ENCODE measurements at regions not wholly inside any gene's neighbourhood (a gene's known extent, or its start where the extent isn't known, plus 50 kb on each side); places are given as distances from the start of the nearest gene placed in this dataset.

- Histone ChIP-seq H3K4me3 (no peak overlapping the region), H3K4me1 (no peaks in the 10 kb centered on the region), H3K9me3 (peaks cover 3% of the 10 kb centered on the region), H3K27me3 (ENCODE audit: insufficient read depth in 3 of 3, low read length in 2 of 3) (no peaks in the 10 kb centered on the region), H3K27ac (no peak overlapping the region), H3K36me3 (ENCODE audit: insufficient read depth in 1 of 2, low read depth in 1 of 2) (no peaks in the 10 kb centered on the region)
- no peak for DNase-seq
- no peak for TF ChIP-seq CTCF (IDR thresholded peaks at IDR 0.05)
- WGBS, 3 donors = 93 to 96% (median 94%) methylated on average over 1 of the region's 1 CpG
- intact Hi-C loops (cut with DNase I) = no loop called here
- no peak for ATAC-seq
Measured at GRCh38 chr3:117101697-117102096, 392.1 kb downstream of the TUSC7 start.

- no peak for DNase-seq
- no peak for TF ChIP-seq CTCF (IDR thresholded peaks at IDR 0.05)
- ATAC-seq = no peak
- Histone ChIP-seq H3K27me3 (ENCODE audit: insufficient read depth in 3 of 3, low read length in 2 of 3) (no peaks in the 10 kb centered on the region), H3K9me3 (peaks cover 3% of the 10 kb centered on the region), H3K36me3 (ENCODE audit: insufficient read depth in 1 of 2, low read depth in 1 of 2) (no peaks in the 10 kb centered on the region), H3K4me1 (no peaks in the 10 kb centered on the region), H3K4me3 (no peak overlapping the region), H3K27ac (no peak overlapping the region)
- WGBS, 3 donors = 59 to 70% (median 63%) methylated on average over 3 of the region's 3 CpGs
- intact Hi-C loops (cut with DNase I) = no loop called here
Measured at GRCh38 chr3:117102426-117102825, 392.8 kb downstream of the TUSC7 start.

GRCh38 chr3:117103675-117104074, 394.1 kb downstream of the TUSC7 start:
- no peaks in the 10 kb centered on the region for H3K27me3 ChIP-seq (ENCODE audit: insufficient read depth in 3 of 3, low read length in 2 of 3)
- H3K27ac ChIP-seq = no peak overlapping the region
- no peak for DNase-seq
- no peak overlapping the region for H3K4me3 ChIP-seq
- peaks cover under 1% of the 10 kb centered on the region for H3K9me3 ChIP-seq
- H3K36me3 ChIP-seq (ENCODE audit: insufficient read depth in 1 of 2, low read depth in 1 of 2) = no peaks in the 10 kb centered on the region
- WGBS, 3 donors = 36 to 59% (median 39%) methylated on average over 3 of the region's 3 CpGs
- ATAC-seq = no peak
- intact Hi-C loops (cut with DNase I) = no loop called here
- no peak for TF ChIP-seq CTCF (IDR thresholded peaks at IDR 0.05)
- no peaks in the 10 kb centered on the region for H3K4me1 ChIP-seq

- intact Hi-C loops (cut with DNase I) = no loop called here
- no peak overlapping the region for H3K27ac ChIP-seq
- H3K4me1 ChIP-seq = no peaks in the 10 kb centered on the region
- WGBS, 3 donors = 49 to 62% (median 54%) methylated on average over 2 of the region's 2 CpGs
- DNase-seq (no peak), ATAC-seq (no peak)
- no peaks in the 10 kb centered on the region for H3K27me3 ChIP-seq (ENCODE audit: insufficient read depth in 3 of 3, low read length in 2 of 3)
- no peak for TF ChIP-seq CTCF (IDR thresholded peaks at IDR 0.05)
- H3K4me3 ChIP-seq = no peak overlapping the region
- no peaks in the 10 kb centered on the region for H3K9me3 ChIP-seq
- no peaks in the 10 kb centered on the region for H3K36me3 ChIP-seq (ENCODE audit: insufficient read depth in 1 of 2, low read depth in 1 of 2)
Measured at GRCh38 chr3:117104381-117104780, 394.8 kb downstream of the TUSC7 start.

GRCh38 chr3:117104792-117105191, 395.2 kb downstream of the TUSC7 start:
- Histone ChIP-seq H3K4me3 (no peak overlapping the region), H3K27me3 (ENCODE audit: insufficient read depth in 3 of 3, low read length in 2 of 3) (no peaks in the 10 kb centered on the region), H3K4me1 (no peaks in the 10 kb centered on the region), H3K9me3 (no peaks in the 10 kb centered on the region), H3K36me3 (ENCODE audit: insufficient read depth in 1 of 2, low read depth in 1 of 2) (no peaks in the 10 kb centered on the region), H3K27ac (no peak overlapping the region)
- intact Hi-C loops (cut with DNase I) = no loop called here
- 93 to 97% (median 95%) methylated on average over 4 of the region's 4 CpGs for WGBS, 3 donors
- ATAC-seq = no peak
- no peak for DNase-seq
- no peak for TF ChIP-seq CTCF (IDR thresholded peaks at IDR 0.05)
